ENCODE measurements at regions not wholly inside any gene's neighbourhood (a gene's known extent, or its start where the extent isn't known, plus 50 kb on each side); places are given as distances from the start of the nearest gene placed in this dataset.
"Not testable (repeated sequence)": the region's sequence is repeated elsewhere in the genome, so short reads cannot be mapped to it uniquely, and the experiment has no call there.

- DNase-seq = no peak
Observed at GRCh38 chr5:38783011-38783561, 62.7 kb upstream of the OSMR start.

- no peak for DNase-seq
Observed at GRCh38 chr5:38789134-38789533, 56.7 kb upstream of the OSMR start.

GRCh38 chr5:38789777-38790176 is 56.0 kb upstream of the OSMR start:
- DNase-seq = no peak

- no peak for DNase-seq
Observed at GRCh38 chr5:38790268-38790667, 55.5 kb upstream of the OSMR start.

- no peak for DNase-seq
Observed at GRCh38 chr5:38790891-38791290, 54.9 kb upstream of the OSMR start.

- DNase-seq = no peak
Observed at GRCh38 chr5:38793099-38793498, 52.7 kb upstream of the OSMR start.

- DNase-seq = not testable (repeated sequence)
Observed at GRCh38 chr5:38794037-38794436, 51.8 kb upstream of the OSMR start.

GRCh38 chr5:38794986-38795385 is 50.8 kb upstream of the OSMR start:
- no peak for DNase-seq

GRCh38 chr5:38795986-38796741 is 49.6 kb upstream of the OSMR start:
- DNase-seq = peak in 23 of 51 donors; percentile 6 to 58 (median 31)

All from hypothalamus (tissue), 51 donors.